ENCODE measurements at regions not wholly inside any gene's neighbourhood (a gene's known extent, or its start where the extent isn't known, plus 50 kb on each side); places are given as distances from the start of the nearest gene placed in this dataset.
A peak's percentile ranks its signal among the peaks of the same experiment; 100 is the strongest.

DNA sequence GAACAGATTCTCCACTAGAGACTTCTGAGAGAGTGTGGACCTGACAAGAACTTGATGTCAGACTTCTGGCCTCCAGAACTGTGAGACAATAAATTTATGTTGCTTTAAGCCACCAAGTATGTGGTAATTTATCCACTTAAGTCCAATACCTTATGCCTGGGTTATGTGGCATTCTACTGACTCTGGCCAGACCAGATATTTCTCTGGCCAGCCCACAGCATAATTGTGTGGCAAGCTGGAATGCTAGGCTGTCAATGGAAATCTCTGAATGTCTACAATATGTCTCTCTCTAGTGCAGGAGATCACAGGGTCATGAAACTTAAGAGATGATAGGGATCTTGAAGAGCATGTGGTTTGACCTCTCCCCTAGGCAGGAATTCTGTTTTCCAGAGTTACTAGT lies 251.0 kb downstream of the ZNF674 start:
- H2AFZ ChIP-seq (ENCODE audit: insufficient read depth, low read depth, low read length, poor library complexity, severe bottlenecking), result no peak overlapping the region
- TF ChIP-seq, protein P1, sequence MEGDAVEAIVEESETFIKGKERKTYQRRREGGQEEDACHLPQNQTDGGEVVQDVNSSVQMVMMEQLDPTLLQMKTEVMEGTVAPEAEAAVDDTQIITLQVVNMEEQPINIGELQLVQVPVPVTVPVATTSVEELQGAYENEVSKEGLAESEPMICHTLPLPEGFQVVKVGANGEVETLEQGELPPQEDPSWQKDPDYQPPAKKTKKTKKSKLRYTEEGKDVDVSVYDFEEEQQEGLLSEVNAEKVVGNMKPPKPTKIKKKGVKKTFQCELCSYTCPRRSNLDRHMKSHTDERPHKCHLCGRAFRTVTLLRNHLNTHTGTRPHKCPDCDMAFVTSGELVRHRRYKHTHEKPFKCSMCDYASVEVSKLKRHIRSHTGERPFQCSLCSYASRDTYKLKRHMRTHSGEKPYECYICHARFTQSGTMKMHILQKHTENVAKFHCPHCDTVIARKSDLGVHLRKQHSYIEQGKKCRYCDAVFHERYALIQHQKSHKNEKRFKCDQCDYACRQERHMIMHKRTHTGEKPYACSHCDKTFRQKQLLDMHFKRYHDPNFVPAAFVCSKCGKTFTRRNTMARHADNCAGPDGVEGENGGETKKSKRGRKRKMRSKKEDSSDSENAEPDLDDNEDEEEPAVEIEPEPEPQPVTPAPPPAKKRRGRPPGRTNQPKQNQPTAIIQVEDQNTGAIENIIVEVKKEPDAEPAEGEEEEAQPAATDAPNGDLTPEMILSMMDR (IDR thresholded peaks at IDR 0.05), result no peak
- no peak overlapping the region for H3K4me3 ChIP-seq (replicated peaks in 1 of 3; ENCODE audit: low read depth in 2 of 3, low read length in 3 of 3)
- no peak overlapping the region for H3K4me2 ChIP-seq (replicated peaks; ENCODE audit: extremely low read depth, low read length, poor library complexity, severe bottlenecking)
- peaks cover 0 to 3% (median 2%) of the 10 kb centered on the region in 3 donors for H3K27me3 Mint-ChIP-seq (ENCODE audit: low read depth in 3 of 3)
- no peaks in the 10 kb centered on the region for H3K9me3 ChIP-seq (replicated peaks in 1 of 2; ENCODE audit: control insufficient read depth in 1 of 2, insufficient read depth in 1 of 2, low read length in 2 of 2)
- no peaks in the 10 kb centered on the region for H3K79me2 ChIP-seq (ENCODE audit: insufficient read depth, low read length)
- no peaks in the 10 kb centered on the region for H3K4me1 Mint-ChIP-seq
- H4K20me1 ChIP-seq (ENCODE audit: insufficient read depth, low read length), result no peaks in the 10 kb centered on the region
- H3K9ac ChIP-seq (ENCODE audit: insufficient read depth, low read length, poor library complexity, severe bottlenecking), result no peak overlapping the region
- no peak overlapping the region for H3K4me3 Mint-ChIP-seq
- H3K9me3 Mint-ChIP-seq, result peaks cover 0 to 5% (median 0%) of the 10 kb centered on the region in 7 donors
- no peak overlapping the region for H3K27ac Mint-ChIP-seq
- H3K36me3 ChIP-seq (replicated peaks in 1 of 2; ENCODE audit: control insufficient read depth in 1 of 2, insufficient read depth in 2 of 2, low read length in 2 of 2), result no peaks in the 10 kb centered on the region
- no peak for DNase-seq
- H3K36me3 Mint-ChIP-seq, result no peaks in the 10 kb centered on the region
- no peak overlapping the region for H3K27ac ChIP-seq (ENCODE audit: low read depth in 1 of 2, low read length in 2 of 2)
- H3K27me3 ChIP-seq (ENCODE audit: control insufficient read depth in 2 of 2, insufficient read depth in 2 of 2, low read length in 2 of 2), result no peaks in the 10 kb centered on the region
- intact Hi-C loops (cut with micrococcal nuclease), result no loop called here
- H3K4me1 ChIP-seq (ENCODE audit: control insufficient read depth in 1 of 2, insufficient read depth in 2 of 2, low read length in 2 of 2), result no peaks in the 10 kb centered on the region

DNA sequence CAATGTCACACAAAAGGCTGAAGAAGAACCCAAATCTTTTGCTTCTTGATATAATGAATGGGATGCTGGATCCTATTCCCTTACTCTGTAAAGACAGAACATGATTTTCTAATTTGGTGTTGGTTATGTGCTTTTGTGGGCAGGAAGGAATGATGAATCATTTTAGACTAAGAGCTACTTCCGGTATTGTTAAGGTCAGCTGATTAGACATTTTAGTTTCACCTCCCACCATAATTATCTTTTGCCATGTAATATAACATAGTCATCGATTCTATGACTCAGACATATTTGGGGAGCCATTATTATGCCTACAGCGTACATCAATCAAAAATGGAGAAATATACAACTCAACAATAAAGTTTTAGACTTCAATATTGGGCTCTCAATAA lies 265.3 kb downstream of the ZNF674 start:
- no peak overlapping the region for H3K9ac ChIP-seq (ENCODE audit: insufficient read depth, low read length, poor library complexity, severe bottlenecking)
- H3K4me3 Mint-ChIP-seq, result no peak overlapping the region
- no peaks in the 10 kb centered on the region for H3K36me3 ChIP-seq (replicated peaks in 1 of 2; ENCODE audit: control insufficient read depth in 1 of 2, insufficient read depth in 2 of 2, low read length in 2 of 2)
- H3K27ac ChIP-seq (ENCODE audit: low read depth in 1 of 2, low read length in 2 of 2), result no peak overlapping the region
- no peaks in the 10 kb centered on the region for H3K79me2 ChIP-seq (ENCODE audit: insufficient read depth, low read length)
- WGBS (ENCODE audit: insufficient coverage), result no CpG with 5 or more reads among the region's 3 CpGs
- peak in 1 of 3 donors; percentile 8 for DNase-seq
- TF ChIP-seq, protein P1 (IDR thresholded peaks at IDR 0.05), result no peak
- H3K27me3 ChIP-seq (ENCODE audit: control insufficient read depth in 2 of 2, insufficient read depth in 2 of 2, low read length in 2 of 2), result no peaks in the 10 kb centered on the region
- no peak overlapping the region for H2AFZ ChIP-seq (ENCODE audit: insufficient read depth, low read depth, low read length, poor library complexity, severe bottlenecking)
- H3K36me3 Mint-ChIP-seq, result no peaks in the 10 kb centered on the region
- H3K4me1 ChIP-seq (ENCODE audit: control insufficient read depth in 1 of 2, insufficient read depth in 2 of 2, low read length in 2 of 2), result no peaks in the 10 kb centered on the region
- no peak overlapping the region for H3K4me2 ChIP-seq (replicated peaks; ENCODE audit: extremely low read depth, low read length, poor library complexity, severe bottlenecking)
- no peak overlapping the region for H3K27ac Mint-ChIP-seq
- no peaks in the 10 kb centered on the region for H4K20me1 ChIP-seq (ENCODE audit: insufficient read depth, low read length)
- intact Hi-C loops (cut with micrococcal nuclease), result no loop called here
- peaks cover 0 to 4% (median 0%) of the 10 kb centered on the region in 3 donors for H3K27me3 Mint-ChIP-seq (ENCODE audit: low read depth in 3 of 3)
- peaks cover 4% of the 10 kb centered on the region for H3K4me1 Mint-ChIP-seq
- no peak overlapping the region for H3K4me3 ChIP-seq (replicated peaks in 1 of 3; ENCODE audit: low read depth in 2 of 3, low read length in 3 of 3)
- peaks cover 0 to 14% (median 3%) of the 10 kb centered on the region in 7 donors for H3K9me3 Mint-ChIP-seq
- no peaks in the 10 kb centered on the region for H3K9me3 ChIP-seq (replicated peaks in 1 of 2; ENCODE audit: control insufficient read depth in 1 of 2, insufficient read depth in 1 of 2, low read length in 2 of 2)
